Breast epithelium (tissue), 3 donors: ENCODE measurements at regions not wholly inside any gene's neighbourhood (a gene's known extent, or its start where the extent isn't known, plus 50 kb on each side); places are given as distances from the start of the nearest gene placed in this dataset.

ENCODE experiments used
- POLR2A ChIP-seq: fragments of 450-650 bp; IDR thresholded peaks from one replicate; pipeline ENCODE4 v1.6.1; 2016; ENCODE audit warnings: antibody characterized with exemption, mild to moderate bottlenecking, moderate library complexity
- POLR2AphosphoS5 ChIP-seq, 3 donors: sonication (generic); formaldehyde crosslinking; IDR thresholded peaks; one replicate each; pipeline ENCODE4 v1.6.1; 2017; ENCODE audit warnings: antibody characterized with exemption in 3 of 3
- TF ChIP-seq, protein P1 (sequence below), 3 donors: fragments of 450-650 bp; IDR thresholded peaks; one replicate each; pipeline ENCODE4 v1.5.1; 2016 to 2017; ENCODE audit warnings: antibody characterized with exemption in 3 of 3, mild to moderate bottlenecking in 3 of 3, moderate library complexity in 3 of 3

DNA sequence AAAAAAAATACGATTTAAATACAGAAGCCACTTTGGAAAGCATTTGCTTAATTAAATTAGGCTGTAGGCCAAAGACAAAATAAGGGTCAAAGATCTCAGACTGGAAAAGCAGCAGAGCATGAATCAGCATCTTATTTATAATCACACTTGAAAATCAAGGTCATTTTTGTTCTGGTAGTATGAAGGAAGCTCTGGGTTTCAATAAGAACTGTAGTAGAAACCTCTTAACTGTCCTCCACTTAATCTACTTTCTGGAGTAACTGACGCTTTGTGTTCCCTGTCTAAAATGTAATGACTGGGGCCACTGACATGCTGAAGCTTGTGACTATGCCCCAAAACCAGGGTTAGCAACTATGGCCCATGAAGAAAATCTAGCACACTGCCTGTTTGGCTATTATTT, 450.7 kb upstream of the ZP4 start:
- TF ChIP-seq POLR2A (no peak), POLR2AphosphoS5 (IDR thresholded peaks at IDR 0.05) (no peak)
- TF ChIP-seq, protein P1, sequence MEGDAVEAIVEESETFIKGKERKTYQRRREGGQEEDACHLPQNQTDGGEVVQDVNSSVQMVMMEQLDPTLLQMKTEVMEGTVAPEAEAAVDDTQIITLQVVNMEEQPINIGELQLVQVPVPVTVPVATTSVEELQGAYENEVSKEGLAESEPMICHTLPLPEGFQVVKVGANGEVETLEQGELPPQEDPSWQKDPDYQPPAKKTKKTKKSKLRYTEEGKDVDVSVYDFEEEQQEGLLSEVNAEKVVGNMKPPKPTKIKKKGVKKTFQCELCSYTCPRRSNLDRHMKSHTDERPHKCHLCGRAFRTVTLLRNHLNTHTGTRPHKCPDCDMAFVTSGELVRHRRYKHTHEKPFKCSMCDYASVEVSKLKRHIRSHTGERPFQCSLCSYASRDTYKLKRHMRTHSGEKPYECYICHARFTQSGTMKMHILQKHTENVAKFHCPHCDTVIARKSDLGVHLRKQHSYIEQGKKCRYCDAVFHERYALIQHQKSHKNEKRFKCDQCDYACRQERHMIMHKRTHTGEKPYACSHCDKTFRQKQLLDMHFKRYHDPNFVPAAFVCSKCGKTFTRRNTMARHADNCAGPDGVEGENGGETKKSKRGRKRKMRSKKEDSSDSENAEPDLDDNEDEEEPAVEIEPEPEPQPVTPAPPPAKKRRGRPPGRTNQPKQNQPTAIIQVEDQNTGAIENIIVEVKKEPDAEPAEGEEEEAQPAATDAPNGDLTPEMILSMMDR (IDR thresholded peaks at IDR 0.05), result no peak
